PFSK-1 (cell line): ENCODE measurements at regions not wholly inside any gene's neighbourhood (a gene's known extent, or its start where the extent isn't known, plus 50 kb on each side); places are given as distances from the start of the nearest gene placed in this dataset.

Source experiments
- POLR2AphosphoS5 ChIP-seq: IDR thresholded peaks from 2 replicates; pipeline ENCODE4 v1.6.1; 2012; ENCODE audit warnings: low read depth, mild to moderate bottlenecking, control low read depth, low read length, moderate library complexity
- SIN3A ChIP-seq: IDR thresholded peaks from 2 replicates; pipeline ENCODE4 v1.6.1; 2012; ENCODE audit warnings: mild to moderate bottlenecking, low read length, moderate library complexity, borderline replicate concordance; ENCODE audit not compliant: insufficient read depth
- TAF1 ChIP-seq: IDR thresholded peaks from 2 replicates; pipeline ENCODE4 v1.6.1; 2012; ENCODE audit warnings: low read length, control low read depth, borderline replicate concordance; ENCODE audit not compliant: insufficient read depth

- TF ChIP-seq SIN3A (no peak), POLR2AphosphoS5 (no peak), TAF1 (no peak)
Observed at GRCh38 chr4:104302731-104303130, 192.0 kb downstream of the CXXC4 start.
